ENCODE measurements at regions not wholly inside any gene's neighbourhood (a gene's known extent, or its start where the extent isn't known, plus 50 kb on each side); places are given as distances from the start of the nearest gene placed in this dataset.
"Not testable (repeated sequence)": the region's sequence is repeated elsewhere in the genome, so short reads cannot be mapped to it uniquely, and the experiment has no call there.

DNA sequence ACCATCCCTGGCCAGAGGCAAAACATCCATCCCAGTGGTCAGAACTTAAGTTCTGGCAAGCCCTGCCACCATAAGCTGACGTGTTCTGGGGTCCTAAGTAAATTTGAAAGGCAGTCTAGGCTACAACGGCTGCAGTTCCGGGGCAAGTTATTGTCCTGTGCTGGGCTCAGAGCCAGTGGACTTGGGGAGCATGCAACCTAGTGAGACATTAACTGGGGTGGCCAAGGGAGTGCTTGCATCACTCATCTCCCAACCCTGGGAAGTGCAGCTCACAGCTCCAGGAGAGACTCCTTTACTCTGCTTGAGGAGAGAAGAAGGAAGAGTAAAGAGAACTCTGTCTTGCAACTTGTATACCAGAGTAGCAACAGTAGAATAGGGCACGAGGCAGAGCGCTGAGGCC lies 425.4 kb upstream of the PITX2 start:
- no peak for ATAC-seq
- intact Hi-C loops (cut with DNase I): no loop called here
- DNase-seq (ENCODE audit: missing footprints): no peak

GRCh38 chr4:111064342-111064993 lies 441.6 kb upstream of the PITX2 start:
- no peak for ATAC-seq
- intact Hi-C loops (cut with DNase I): no loop called here

GRCh38 chr4:111066001-111066400 lies 443.1 kb upstream of the PITX2 start:
- DNase-seq (ENCODE audit: missing footprints) (no peak), ATAC-seq (no peak)
- intact Hi-C loops (cut with DNase I): no loop called here

More at GRCh38 chr4:111064342-111064993, 441.6 kb upstream of the PITX2 start:
- no peak for DNase-seq (ENCODE audit: missing footprints)

DNA sequence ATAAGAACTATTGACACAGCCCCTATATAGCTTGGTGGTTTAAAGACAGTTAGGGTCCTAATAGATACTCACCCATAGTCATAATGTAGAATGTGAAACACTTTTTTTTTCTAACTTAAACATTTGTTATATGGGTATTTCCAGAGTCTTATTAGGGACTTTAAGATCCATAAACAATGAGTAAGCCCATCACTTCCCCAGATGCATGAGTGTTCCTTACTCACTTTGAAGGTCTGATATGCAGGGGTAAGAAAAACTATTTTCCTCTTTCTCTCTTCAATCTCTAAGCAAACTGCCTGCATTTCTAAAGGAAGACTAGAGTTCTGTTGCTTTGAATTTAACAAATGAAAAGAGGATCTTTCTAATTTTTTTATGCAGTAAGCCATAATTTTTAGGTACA lies 443.6 kb upstream of the PITX2 start:
- no peak for DNase-seq (ENCODE audit: missing footprints)
- intact Hi-C loops (cut with DNase I): no loop called here
- no peak for ATAC-seq

DNA sequence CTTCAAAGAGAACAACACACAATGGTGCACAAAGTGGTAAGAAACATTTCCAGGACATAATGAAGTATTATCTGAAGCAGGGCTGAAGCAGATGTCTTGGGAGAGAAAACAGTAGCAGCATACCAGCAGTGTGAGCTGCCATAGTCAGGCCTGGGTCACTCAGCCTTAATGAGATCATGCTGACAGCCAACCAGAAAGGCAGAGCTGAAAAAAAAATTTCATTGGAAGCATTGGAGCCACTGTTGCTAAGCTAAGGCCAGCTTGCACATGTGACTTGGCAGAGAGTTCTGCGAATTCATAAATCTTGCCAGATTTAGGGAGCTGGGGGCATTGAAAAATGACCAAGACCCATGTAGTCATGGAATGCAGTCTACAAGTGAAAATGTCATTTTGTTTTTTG lies 444.0 kb upstream of the PITX2 start:
- intact Hi-C loops (cut with DNase I): no loop called here
- no peak for ATAC-seq

DNA sequence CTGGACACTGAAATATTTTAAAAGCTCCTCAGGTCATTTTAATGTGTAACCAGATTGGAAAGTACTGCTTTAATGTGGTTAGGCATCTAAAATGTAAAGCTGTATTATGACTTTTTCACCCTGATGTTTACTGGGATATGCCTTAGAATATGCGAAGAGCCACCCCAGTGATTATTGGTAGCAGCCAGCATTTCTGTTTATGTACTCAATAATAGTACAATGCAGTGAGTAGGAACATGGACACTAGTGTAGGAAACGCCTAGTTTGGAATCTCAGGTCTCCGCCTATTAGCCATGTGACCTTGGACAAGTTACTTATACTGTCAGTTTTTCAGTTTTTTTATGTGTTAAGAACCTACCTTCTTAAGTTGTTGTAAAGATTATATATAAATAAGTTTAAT lies 446.0 kb upstream of the PITX2 start:
- no peak for ATAC-seq
- no peak for DNase-seq (ENCODE audit: missing footprints)
- intact Hi-C loops (cut with DNase I): no loop called here

More for the DNA sequence above, 444.0 kb upstream of the PITX2 start:
- DNase-seq (ENCODE audit: missing footprints): no peak

DNA sequence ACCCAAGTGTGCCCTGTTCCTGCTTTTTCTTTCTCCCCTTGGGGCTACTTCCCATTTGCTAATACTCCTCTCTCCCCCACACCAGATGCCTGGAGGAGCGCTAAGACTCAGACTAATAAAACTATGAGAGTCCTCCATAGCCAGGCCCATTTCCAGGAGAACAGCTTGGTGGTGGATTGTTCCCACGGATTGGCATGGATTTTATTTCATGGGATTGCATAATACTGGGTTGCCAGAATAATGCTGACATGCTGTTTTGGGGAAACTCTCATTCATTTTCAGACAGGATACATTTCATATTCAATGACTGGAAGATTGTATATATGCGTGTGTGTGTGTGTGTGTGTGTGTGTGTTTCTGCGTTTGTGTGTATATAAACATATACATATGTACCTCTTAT lies 447.5 kb upstream of the PITX2 start:
- ATAC-seq (no peak), DNase-seq (ENCODE audit: missing footprints) (no peak)
- intact Hi-C loops (cut with DNase I): no loop called here

DNA sequence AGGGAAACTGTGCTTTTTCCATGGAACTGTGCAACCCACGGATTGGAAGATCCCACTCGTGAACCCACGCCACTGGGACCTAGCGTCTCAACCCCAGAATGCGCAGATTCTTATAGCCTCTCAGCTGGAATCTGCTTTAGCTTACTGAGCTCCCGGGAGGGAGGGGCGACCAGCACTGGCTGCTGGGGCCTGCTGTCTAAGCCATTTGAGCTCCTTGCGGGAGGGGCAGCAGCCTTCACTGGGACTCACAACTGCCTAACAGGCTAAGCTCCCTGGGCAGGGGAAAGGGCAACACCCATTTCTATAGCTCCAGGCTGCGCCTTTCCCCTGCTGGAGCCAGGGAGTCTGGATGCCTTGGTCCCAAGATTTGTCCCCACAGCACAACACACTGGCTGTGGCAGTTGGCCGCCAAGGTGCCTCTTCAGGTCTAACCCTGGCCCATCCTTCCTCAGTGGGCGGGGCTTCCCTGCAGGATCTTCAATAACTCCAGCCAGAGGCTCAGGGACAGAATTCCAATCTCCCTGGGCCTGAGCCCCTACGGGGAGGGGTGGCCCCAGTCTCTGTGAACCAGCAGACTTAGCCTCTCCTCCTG lies 451.7 kb upstream of the PITX2 start:
- intact Hi-C loops (cut with DNase I): no loop called here
- no peak for ATAC-seq
- no peak for DNase-seq (ENCODE audit: missing footprints)

DNA sequence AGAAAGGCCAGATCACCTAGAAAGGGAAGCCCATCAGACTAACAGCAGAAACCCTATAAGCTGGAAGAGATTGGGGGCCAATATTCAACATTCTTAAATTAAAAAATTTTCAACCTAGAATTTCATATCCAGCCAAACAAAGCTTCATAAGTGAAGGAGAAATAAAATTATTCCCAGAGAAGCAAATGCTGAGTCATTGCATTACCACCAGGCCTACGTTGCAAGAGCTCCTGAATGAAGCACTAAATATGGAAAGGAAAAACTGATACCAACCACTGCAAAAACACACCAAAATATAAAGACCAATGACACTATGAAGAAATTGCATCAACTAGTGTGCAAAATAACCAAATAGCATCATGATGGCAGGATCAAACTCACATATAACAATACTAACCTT lies 453.4 kb upstream of the PITX2 start:
- ATAC-seq; DNase-seq (ENCODE audit: missing footprints); intact Hi-C loops (cut with DNase I): not testable (repeated sequence)

- intact Hi-C loops (cut with DNase I): no loop called here
- no peak for ATAC-seq
- no peak for DNase-seq (ENCODE audit: missing footprints)
Observed at GRCh38 chr4:111108153-111108552, 485.3 kb upstream of the PITX2 start.

DNA sequence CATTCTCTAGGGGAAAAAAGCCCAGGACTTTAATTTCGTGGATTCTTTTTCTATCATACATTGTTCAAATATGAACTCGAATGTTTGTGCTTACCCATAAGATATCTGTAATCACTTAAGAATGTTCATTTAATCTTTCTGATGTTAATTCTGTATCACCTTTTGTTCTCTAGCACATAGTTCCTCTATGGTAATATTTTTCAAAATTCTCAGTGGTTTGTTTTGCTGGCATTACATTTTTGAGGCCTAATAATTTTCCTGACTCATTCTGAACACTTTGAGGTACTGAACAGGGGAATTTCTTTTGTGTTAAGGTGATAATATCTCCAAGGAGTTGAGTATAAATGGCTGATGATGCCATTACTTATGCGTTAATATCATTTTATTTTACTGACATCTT lies 490.7 kb upstream of the PITX2 start:
- intact Hi-C loops (cut with DNase I): no loop called here
- DNase-seq (ENCODE audit: missing footprints): no peak
- ATAC-seq: no peak

DNA sequence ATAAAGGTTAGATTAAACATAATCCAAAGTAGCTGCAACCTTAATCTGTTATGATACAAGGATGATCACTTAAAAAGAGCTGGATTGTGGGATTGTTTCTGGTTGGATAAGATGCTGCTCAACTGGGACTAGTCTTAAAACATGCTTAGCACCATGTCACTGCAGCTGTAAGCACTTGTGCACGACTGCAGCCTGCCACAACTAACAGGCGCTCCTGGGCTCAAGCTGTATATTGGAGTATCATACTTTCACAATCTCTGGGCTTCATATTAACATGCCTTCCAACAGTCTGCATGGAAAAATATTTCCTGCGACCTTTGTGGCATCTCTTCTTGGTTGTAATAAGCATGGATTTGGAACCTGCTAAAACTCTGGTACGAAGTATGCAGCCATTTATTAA lies 493.0 kb upstream of the PITX2 start:
- DNase-seq (ENCODE audit: missing footprints) (no peak), ATAC-seq (no peak)
- intact Hi-C loops (cut with DNase I): no loop called here

DNA sequence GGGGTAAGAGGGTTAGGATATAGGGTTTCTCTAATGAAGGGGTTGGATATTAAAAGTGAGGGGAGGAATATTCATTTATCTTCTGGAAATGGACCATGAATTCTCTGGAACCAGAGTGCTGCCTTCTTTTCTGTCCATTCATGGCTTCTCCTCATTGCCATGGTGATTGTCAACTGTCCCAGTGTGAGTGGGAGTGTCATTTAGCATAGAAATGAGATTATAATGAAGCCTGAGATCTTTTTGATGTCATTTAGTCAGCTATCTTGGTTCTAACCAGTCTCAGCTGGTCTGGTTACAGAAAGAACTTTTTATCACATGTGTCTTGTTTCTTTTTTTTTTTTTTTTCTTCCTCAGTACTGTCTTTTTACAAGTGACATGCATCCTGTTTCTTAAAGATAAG lies 497.3 kb upstream of the PITX2 start:
- DNase-seq (ENCODE audit: missing footprints) (no peak), ATAC-seq (no peak)
- intact Hi-C loops (cut with DNase I): no loop called here

DNA sequence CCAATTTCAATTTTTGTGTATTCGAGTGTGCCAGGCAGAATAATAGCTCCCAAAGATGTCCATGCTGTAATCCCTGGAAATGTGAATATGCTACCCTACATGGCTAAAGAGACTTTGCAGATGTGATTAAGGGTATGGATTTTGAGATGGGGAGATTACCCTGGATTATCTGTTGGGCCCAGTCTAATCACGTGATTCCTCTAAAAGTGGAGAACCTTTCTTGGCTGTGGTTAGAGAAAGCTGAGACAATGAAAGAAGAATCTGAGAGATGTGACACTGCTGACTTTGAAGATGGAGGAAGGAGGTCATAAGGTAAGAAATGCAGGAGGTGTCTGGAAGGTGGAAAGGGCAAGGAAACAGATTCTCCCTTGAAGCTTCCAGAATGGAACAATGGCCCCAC lies 503.5 kb upstream of the PITX2 start:
- DNase-seq (ENCODE audit: missing footprints) (no peak), ATAC-seq (no peak)
- intact Hi-C loops (cut with DNase I): no loop called here

GRCh38 chr4:111127841-111128240 lies 505.0 kb upstream of the PITX2 start:
- no peak for DNase-seq (ENCODE audit: missing footprints)
- intact Hi-C loops (cut with DNase I): no loop called here
- no peak for ATAC-seq

- ATAC-seq (no peak), DNase-seq (ENCODE audit: missing footprints) (no peak)
- intact Hi-C loops (cut with DNase I): no loop called here
Observed at GRCh38 chr4:111128327-111128726, 505.4 kb upstream of the PITX2 start.

DNA sequence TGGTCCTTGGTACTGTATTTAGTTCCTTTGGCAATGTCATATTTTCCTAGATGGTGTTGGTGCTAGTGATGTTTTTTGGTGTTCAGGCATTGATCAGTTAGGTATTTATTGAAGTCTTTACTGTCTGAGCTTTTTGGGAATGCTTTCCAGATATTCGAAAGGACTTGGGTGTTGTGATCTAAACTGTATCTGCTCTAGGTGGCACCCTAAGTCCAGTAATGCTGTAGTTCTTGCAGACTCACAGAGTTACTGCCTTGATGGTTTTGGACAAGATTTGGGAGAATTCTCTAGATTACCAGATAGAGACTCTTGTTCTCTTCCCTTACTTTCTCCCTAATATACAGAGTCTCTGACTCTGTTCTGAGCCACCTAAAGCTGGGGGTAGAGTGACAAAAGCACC lies 513.6 kb upstream of the PITX2 start:
- no peak for ATAC-seq
- DNase-seq (ENCODE audit: missing footprints): no peak
- intact Hi-C loops (cut with DNase I): no loop called here

DNA sequence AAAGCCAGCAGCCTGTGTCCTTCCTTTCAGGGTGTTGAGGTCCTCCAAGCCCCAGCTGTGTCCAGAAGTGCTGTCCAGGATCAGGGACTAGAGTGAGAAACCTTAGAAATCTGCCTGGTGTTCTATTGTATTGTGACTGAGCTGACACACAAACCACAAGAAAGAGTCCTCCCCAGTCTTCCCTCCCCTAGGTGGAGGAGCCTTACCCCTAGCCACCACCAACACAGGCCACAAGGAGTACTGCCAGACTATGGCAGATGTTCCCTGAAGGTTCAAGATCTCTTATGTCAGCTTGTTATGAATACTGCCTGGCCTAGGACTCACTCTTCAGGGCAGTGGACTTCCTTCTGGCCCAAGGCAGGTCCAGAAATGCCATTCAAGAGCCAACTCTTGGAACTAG lies 514.1 kb upstream of the PITX2 start:
- intact Hi-C loops (cut with DNase I): no loop called here
- ATAC-seq (no peak), DNase-seq (ENCODE audit: missing footprints) (no peak)

DNA sequence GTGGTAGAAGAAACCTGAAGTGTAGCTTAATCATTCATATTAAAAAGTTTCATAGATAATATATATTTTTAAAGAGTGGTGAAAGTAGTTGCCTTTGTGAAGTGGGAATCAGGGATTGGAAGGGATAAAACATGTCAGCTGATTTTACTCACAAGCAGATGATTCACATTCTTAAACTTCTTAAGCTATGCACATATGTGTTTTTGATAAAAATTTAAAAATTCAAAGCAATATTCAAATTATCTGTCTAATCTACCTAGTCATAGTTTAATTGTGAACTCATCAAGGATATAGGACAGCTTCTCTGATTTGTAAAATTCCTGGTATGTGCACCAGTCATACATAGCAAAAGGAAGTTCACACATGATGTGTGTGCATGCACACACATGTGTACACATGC lies 520.6 kb upstream of the PITX2 start:
- ATAC-seq (no peak), DNase-seq (ENCODE audit: missing footprints) (no peak)
- intact Hi-C loops (cut with DNase I): no loop called here

- ATAC-seq (no peak), DNase-seq (ENCODE audit: missing footprints) (no peak)
- intact Hi-C loops (cut with DNase I): no loop called here
Observed at GRCh38 chr4:111154934-111155333, 532.1 kb upstream of the PITX2 start.

GRCh38 chr4:111164556-111164955 lies 541.7 kb upstream of the PITX2 start:
- DNase-seq (ENCODE audit: missing footprints); intact Hi-C loops (cut with DNase I); ATAC-seq: not testable (repeated sequence)
